CD4-positive, alpha-beta T cell treated with Interleukin-6 at 100 ng/mL for 8 hours (primary cell): ENCODE measurements at regions not wholly inside any gene's neighbourhood (a gene's known extent, or its start where the extent isn't known, plus 50 kb on each side); places are given as distances from the start of the nearest gene placed in this dataset.

Experiments used
- DNase-seq: peaks from one replicate; pipeline ENCODE4 v3.0.0-alpha.2; 2020; ENCODE audit warnings: mixed read lengths, low spot score

- no peak for DNase-seq
Observed at GRCh38 chr11:19595840-19596751, 116.5 kb upstream of the NAV2 start.

- DNase-seq, result no peak
Observed at GRCh38 chr11:19595499-19595839, 117.2 kb upstream of the NAV2 start.

GRCh38 chr11:19594326-19594725 is 118.3 kb upstream of the NAV2 start:
- no peak for DNase-seq

GRCh38 chr11:19592842-19593241 is 119.8 kb upstream of the NAV2 start:
- DNase-seq, result no peak

- DNase-seq, result no peak
Observed at GRCh38 chr11:19589567-19590260, 122.9 kb upstream of the NAV2 start.

GRCh38 chr11:19587979-19588378 is 124.7 kb upstream of the NAV2 start:
- no peak for DNase-seq

- DNase-seq, result no peak
Observed at GRCh38 chr11:19580646-19581045, 132.0 kb upstream of the NAV2 start.

GRCh38 chr11:19579957-19580356 is 132.7 kb upstream of the NAV2 start:
- DNase-seq, result no peak

- DNase-seq, result no peak
Observed at GRCh38 chr11:19578871-19579270, 133.8 kb upstream of the NAV2 start.

- DNase-seq, result no peak
Observed at GRCh38 chr11:19577976-19578619, 134.5 kb upstream of the NAV2 start.

- no peak for DNase-seq
Observed at GRCh38 chr11:19577391-19577975, 135.2 kb upstream of the NAV2 start.

GRCh38 chr11:19576903-19577302 is 135.7 kb upstream of the NAV2 start:
- DNase-seq, result no peak

- DNase-seq, result no peak
Observed at GRCh38 chr11:19576054-19576453, 136.6 kb upstream of the NAV2 start.

- no peak for DNase-seq
Observed at GRCh38 chr11:19574916-19575315, 137.7 kb upstream of the NAV2 start.

- DNase-seq, result no peak
Observed at GRCh38 chr11:19573666-19574065, 139.0 kb upstream of the NAV2 start.

GRCh38 chr11:19571906-19572305 is 140.7 kb upstream of the NAV2 start:
- no peak for DNase-seq

- no peak for DNase-seq
Observed at GRCh38 chr11:19570889-19571288, 141.7 kb upstream of the NAV2 start.

GRCh38 chr11:19567996-19568395 is 144.6 kb upstream of the NAV2 start:
- DNase-seq, result no peak

GRCh38 chr11:19566583-19567379 is 145.9 kb upstream of the NAV2 start:
- no peak for DNase-seq

- DNase-seq, result no peak
Observed at GRCh38 chr11:19565639-19566038, 147.0 kb upstream of the NAV2 start.

GRCh38 chr11:19562156-19562555 is 150.5 kb upstream of the NAV2 start:
- DNase-seq, result no peak

GRCh38 chr11:19561011-19561410 is 151.6 kb upstream of the NAV2 start:
- DNase-seq, result no peak
